ENCODE measurements at regions not wholly inside any gene's neighbourhood (a gene's known extent, or its start where the extent isn't known, plus 50 kb on each side); places are given as distances from the start of the nearest gene placed in this dataset.
"Not testable (repeated sequence)": the region's sequence is repeated elsewhere in the genome, so short reads cannot be mapped to it uniquely, and the experiment has no call there.

DNA sequence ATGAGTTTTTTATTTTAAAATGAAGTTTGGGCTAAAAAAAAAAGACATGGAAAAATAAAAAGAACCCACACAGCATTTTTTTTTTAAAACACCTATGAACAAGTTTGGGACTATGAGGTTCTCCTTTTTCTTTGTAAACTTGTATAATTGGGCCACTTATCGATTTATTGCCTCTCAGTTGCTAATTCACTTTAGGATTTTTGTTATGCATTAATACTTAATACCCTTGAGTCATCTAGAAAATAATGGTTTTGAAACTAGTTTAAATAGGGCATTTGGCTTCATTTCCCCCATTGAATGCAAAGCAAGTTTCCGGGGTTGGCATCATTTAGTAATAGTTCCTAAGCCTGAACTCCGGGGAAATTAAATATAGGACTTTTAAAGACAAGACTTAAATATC is 312.8 kb upstream of the RGS6 start:
- no peak for DNase-seq (ENCODE audit: extremely low read depth in 1 of 2, low read depth in 1 of 2)

GRCh38 chr14:71620401-71620800 is 311.8 kb upstream of the RGS6 start:
- DNase-seq (ENCODE audit: extremely low read depth in 1 of 2, low read depth in 1 of 2): no peak

GRCh38 chr14:71621276-71621675 is 311.0 kb upstream of the RGS6 start:
- no peak for DNase-seq (ENCODE audit: extremely low read depth in 1 of 2, low read depth in 1 of 2)

GRCh38 chr14:71621980-71622605 is 310.1 kb upstream of the RGS6 start:
- DNase-seq (ENCODE audit: extremely low read depth in 1 of 2, low read depth in 1 of 2): no peak

DNA sequence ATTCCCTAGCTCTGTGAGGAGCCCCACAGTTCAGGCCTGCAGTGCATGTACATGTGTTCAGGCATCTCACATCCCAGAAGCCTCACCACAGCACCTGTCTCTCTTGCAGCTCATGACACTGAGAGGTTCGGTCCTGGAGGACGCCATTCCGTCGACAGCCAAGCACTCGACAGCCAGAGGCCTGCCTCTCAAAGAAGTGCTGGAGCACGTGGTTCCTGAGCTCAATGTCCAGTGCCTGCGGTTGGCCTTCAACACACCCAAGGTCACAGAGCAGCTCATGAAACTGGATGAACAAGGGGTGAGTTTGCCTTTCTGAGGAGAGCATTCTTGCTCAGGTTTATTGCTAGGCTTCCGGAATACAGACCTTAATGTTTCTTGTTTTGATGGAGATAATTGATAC is 308.3 kb upstream of the RGS6 start:
- DNase-seq (ENCODE audit: extremely low read depth in 1 of 2, low read depth in 1 of 2): no peak

DNA sequence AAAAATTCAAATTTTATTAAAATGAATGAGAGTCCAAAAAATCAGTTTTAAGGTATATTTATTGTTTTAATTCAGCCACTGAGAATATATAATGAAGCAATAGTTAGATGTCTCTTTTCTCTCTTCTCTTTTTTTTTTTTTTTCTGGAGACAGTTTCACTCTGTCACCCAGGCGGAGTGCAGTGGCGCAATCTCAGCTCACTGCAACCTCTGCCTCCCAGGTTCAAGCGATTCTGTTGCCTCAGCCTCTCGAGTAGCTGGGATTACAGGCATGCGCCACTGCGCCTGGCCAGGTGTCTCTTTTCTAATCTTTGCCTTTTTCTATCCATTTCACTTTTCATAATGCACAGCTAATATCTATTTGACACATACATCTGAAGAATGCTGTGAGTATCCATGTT is 307.1 kb upstream of the RGS6 start:
- no peak for DNase-seq (ENCODE audit: extremely low read depth in 1 of 2, low read depth in 1 of 2)

GRCh38 chr14:71625891-71626701 is 306.1 kb upstream of the RGS6 start:
- DNase-seq (ENCODE audit: extremely low read depth in 1 of 2, low read depth in 1 of 2): no peak

GRCh38 chr14:71628433-71628832 is 303.8 kb upstream of the RGS6 start:
- no peak for DNase-seq (ENCODE audit: extremely low read depth in 1 of 2, low read depth in 1 of 2)

DNA sequence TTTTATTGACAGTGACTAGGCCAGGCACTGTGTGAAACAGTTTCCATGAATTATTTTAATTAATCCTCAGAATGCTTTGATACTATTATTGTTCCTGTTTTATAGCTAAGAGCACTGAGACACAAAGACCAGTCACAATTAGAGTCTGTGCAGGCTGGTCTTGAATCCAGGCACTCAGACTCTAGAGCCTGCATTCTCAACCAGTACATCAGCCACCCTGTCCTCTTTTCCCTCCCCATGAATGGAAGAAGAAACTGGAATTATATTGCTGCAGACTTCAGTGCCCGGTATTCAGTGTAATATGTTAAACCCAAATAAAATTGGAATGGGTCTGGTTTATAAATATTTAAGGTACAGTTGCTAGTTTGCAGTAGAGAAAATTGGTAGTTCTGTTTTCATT is 303.0 kb upstream of the RGS6 start:
- no peak for DNase-seq (ENCODE audit: extremely low read depth in 1 of 2, low read depth in 1 of 2)

DNA sequence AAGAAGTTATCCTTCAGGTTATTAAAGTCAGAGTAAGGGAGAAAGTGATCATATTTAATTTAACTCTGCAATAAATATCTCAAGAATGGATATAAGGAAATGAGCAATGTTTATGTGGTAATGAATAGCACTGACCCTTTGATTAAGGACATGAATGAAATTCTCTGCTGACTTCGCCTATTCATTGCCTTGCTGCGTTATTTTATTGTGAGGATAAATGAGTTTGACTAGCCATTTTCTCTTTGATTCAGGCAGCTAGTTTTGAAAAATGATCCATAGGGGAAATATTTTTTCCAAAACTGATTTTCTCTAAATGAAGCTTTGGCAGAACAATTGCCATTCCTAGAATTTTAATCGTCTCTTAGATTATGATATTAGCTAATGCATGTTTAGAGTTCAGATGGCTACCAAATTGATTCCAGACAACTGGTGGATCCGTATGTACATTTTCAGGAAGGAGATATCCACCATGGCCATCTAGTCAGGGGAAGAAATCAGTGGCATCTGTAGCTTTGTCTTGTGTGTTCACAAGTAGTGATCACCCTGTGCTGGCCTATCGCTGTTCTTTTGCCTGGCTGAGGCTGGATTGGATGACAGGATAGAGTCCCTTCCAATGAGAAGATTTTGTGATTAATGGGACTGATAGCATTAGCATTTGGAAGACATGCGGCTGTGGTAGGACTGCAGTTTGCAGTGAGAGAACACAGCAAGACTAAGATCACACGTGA is 302.3 kb upstream of the RGS6 start:
- no peak for DNase-seq (ENCODE audit: extremely low read depth in 1 of 2, low read depth in 1 of 2)

GRCh38 chr14:71631030-71631429 is 301.2 kb upstream of the RGS6 start:
- DNase-seq (ENCODE audit: extremely low read depth in 1 of 2, low read depth in 1 of 2): not testable (repeated sequence)

GRCh38 chr14:71632440-71632946 is 299.7 kb upstream of the RGS6 start:
- no peak for DNase-seq (ENCODE audit: extremely low read depth in 1 of 2, low read depth in 1 of 2)

GRCh38 chr14:71636076-71636475 is 296.2 kb upstream of the RGS6 start:
- DNase-seq (ENCODE audit: extremely low read depth in 1 of 2, low read depth in 1 of 2): no peak

GRCh38 chr14:71636820-71637471 is 295.3 kb upstream of the RGS6 start:
- DNase-seq (ENCODE audit: extremely low read depth in 1 of 2, low read depth in 1 of 2): no peak

- DNase-seq (ENCODE audit: extremely low read depth in 1 of 2, low read depth in 1 of 2): no peak
Measured at GRCh38 chr14:71638523-71639196, 293.6 kb upstream of the RGS6 start.

GRCh38 chr14:71642715-71643114 is 289.5 kb upstream of the RGS6 start:
- no peak for DNase-seq (ENCODE audit: extremely low read depth in 1 of 2, low read depth in 1 of 2)

- DNase-seq (ENCODE audit: extremely low read depth in 1 of 2, low read depth in 1 of 2): no peak
Measured at GRCh38 chr14:71645656-71646055, 286.6 kb upstream of the RGS6 start.

GRCh38 chr14:71646518-71646917 is 285.7 kb upstream of the RGS6 start:
- no peak for DNase-seq (ENCODE audit: extremely low read depth in 1 of 2, low read depth in 1 of 2)

GRCh38 chr14:71647086-71647784 is 285.0 kb upstream of the RGS6 start:
- no peak for DNase-seq (ENCODE audit: extremely low read depth in 1 of 2, low read depth in 1 of 2)

- DNase-seq (ENCODE audit: extremely low read depth in 1 of 2, low read depth in 1 of 2): no peak
Measured at GRCh38 chr14:71648725-71649124, 283.5 kb upstream of the RGS6 start.
